ENCODE measurements at regions not wholly inside any gene's neighbourhood (a gene's known extent, or its start where the extent isn't known, plus 50 kb on each side); places are given as distances from the start of the nearest gene placed in this dataset.

DNA sequence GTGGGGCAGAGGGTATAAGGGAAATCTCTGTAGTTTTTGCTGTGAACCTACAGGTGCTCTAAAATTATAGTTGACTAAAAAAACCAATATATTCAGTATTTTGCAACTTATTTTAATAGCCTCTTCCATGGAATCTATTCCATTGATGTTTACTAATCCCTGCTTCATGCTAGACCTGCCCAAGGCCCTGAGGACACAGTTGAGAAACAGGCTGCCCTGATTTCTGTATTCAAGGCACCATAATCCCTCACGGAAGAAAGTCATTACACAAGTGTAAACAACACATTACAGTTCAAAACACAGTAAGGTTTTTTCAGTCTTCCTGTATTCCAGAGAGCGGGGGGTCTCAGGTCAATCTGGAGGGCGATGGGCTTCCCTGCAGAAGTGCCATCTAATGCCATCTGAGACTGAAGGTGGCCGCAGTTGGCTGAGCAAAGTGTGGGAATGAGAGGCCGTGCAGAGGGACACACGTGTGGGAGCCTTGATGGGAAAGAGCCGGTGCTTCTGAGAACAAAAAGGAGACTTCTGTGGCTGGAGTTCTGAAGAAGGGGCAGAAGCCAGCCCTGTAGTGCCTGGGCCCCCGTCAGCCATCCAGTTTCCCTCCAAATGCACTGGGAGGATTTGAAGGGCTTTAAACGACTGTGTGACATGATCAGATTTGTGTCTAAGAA lies 146.9 kb downstream of the PTPN20 start:
- TF ChIP-seq, protein P1, sequence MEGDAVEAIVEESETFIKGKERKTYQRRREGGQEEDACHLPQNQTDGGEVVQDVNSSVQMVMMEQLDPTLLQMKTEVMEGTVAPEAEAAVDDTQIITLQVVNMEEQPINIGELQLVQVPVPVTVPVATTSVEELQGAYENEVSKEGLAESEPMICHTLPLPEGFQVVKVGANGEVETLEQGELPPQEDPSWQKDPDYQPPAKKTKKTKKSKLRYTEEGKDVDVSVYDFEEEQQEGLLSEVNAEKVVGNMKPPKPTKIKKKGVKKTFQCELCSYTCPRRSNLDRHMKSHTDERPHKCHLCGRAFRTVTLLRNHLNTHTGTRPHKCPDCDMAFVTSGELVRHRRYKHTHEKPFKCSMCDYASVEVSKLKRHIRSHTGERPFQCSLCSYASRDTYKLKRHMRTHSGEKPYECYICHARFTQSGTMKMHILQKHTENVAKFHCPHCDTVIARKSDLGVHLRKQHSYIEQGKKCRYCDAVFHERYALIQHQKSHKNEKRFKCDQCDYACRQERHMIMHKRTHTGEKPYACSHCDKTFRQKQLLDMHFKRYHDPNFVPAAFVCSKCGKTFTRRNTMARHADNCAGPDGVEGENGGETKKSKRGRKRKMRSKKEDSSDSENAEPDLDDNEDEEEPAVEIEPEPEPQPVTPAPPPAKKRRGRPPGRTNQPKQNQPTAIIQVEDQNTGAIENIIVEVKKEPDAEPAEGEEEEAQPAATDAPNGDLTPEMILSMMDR (IDR thresholded peaks at IDR 0.05; ENCODE audit: poor library complexity, severe bottlenecking), result no peak
- TF ChIP-seq, protein P2, sequence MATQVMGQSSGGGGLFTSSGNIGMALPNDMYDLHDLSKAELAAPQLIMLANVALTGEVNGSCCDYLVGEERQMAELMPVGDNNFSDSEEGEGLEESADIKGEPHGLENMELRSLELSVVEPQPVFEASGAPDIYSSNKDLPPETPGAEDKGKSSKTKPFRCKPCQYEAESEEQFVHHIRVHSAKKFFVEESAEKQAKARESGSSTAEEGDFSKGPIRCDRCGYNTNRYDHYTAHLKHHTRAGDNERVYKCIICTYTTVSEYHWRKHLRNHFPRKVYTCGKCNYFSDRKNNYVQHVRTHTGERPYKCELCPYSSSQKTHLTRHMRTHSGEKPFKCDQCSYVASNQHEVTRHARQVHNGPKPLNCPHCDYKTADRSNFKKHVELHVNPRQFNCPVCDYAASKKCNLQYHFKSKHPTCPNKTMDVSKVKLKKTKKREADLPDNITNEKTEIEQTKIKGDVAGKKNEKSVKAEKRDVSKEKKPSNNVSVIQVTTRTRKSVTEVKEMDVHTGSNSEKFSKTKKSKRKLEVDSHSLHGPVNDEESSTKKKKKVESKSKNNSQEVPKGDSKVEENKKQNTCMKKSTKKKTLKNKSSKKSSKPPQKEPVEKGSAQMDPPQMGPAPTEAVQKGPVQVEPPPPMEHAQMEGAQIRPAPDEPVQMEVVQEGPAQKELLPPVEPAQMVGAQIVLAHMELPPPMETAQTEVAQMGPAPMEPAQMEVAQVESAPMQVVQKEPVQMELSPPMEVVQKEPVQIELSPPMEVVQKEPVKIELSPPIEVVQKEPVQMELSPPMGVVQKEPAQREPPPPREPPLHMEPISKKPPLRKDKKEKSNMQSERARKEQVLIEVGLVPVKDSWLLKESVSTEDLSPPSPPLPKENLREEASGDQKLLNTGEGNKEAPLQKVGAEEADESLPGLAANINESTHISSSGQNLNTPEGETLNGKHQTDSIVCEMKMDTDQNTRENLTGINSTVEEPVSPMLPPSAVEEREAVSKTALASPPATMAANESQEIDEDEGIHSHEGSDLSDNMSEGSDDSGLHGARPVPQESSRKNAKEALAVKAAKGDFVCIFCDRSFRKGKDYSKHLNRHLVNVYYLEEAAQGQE (IDR thresholded peaks at IDR 0.05; ENCODE audit: borderline replicate concordance), result no peak
- TF ChIP-seq POLR2AphosphoS5 (IDR thresholded peaks at IDR 0.05), result no peak
- no peak for TF ChIP-seq EP300 (conservative IDR thresholded peaks at IDR 0.05; ENCODE audit: poor library complexity, severe bottlenecking)
- TF ChIP-seq TAF1 (IDR thresholded peaks at IDR 0.05; ENCODE audit: low read depth), result no peak
- TF ChIP-seq RAD21 (conservative IDR thresholded peaks at IDR 0.05), result no peak
- no peak for TF ChIP-seq SMC3 (conservative IDR thresholded peaks at IDR 0.05; ENCODE audit: poor library complexity)
- TF ChIP-seq EZH2 (IDR thresholded peaks at IDR 0.05; ENCODE audit: borderline replicate concordance, insufficient read depth, low read length, poor library complexity, severe bottlenecking), result no peak
- no peak for TF ChIP-seq MXI1 (conservative IDR thresholded peaks at IDR 0.05; ENCODE audit: poor library complexity, severe bottlenecking)

All from neural cell (in vitro differentiated cells).